ENCODE measurements at regions not wholly inside any gene's neighbourhood (a gene's known extent, or its start where the extent isn't known, plus 50 kb on each side); places are given as distances from the start of the nearest gene placed in this dataset.

- no peak for TF ChIP-seq ZNF777 (tag by site-specific recombination; IDR thresholded peaks at IDR 0.05; ENCODE audit: borderline replicate concordance)
- TF ChIP-seq TRIM28 (IDR thresholded peaks at IDR 0.05; ENCODE audit: borderline replicate concordance, low read length), result no peak
- TF ChIP-seq MYNN (tag by site-specific recombination; IDR thresholded peaks at IDR 0.05; ENCODE audit: borderline replicate concordance), result no peak
- TF ChIP-seq SP2 (tag by site-specific recombination; IDR thresholded peaks at IDR 0.05), result no peak
- TF ChIP-seq CTCF (tag by site-specific recombination; IDR thresholded peaks at IDR 0.05), result no peak
- TF ChIP-seq ZNF335 (tag by site-specific recombination; conservative IDR thresholded peaks at IDR 0.05), result no peak
Observed at GRCh38 chr2:23026671-23027070, 358.3 kb upstream of the KLHL29 start.

Data from HEK293 (cell line).